ENCODE measurements at regions not wholly inside any gene's neighbourhood (a gene's known extent, or its start where the extent isn't known, plus 50 kb on each side); places are given as distances from the start of the nearest gene placed in this dataset.

- TF ChIP-seq EP300 (IDR thresholded peaks at IDR 0.05) = no peak
- TF ChIP-seq CTCF (IDR thresholded peaks at IDR 0.05) = no peak
Measured at GRCh38 chr13:76029088-76029487, 393.0 kb downstream of the LMO7 start.

Measured in upper lobe of left lung (tissue), 4 donors.